Liver (tissue), 3 donors: ENCODE measurements at regions not wholly inside any gene's neighbourhood (a gene's known extent, or its start where the extent isn't known, plus 50 kb on each side); places are given as distances from the start of the nearest gene placed in this dataset.

ENCODE experiments used
- ATF3 ChIP-seq: IDR thresholded peaks from 2 replicates; pipeline ENCODE4 v1.6.1; 2016; ENCODE audit warnings: antibody characterized with exemption
- CTCF ChIP-seq: fragments of 150-350 bp; IDR thresholded peaks from 2 replicates; pipeline ENCODE4 v1.5.1; 2017; ENCODE audit warnings: improper control_type of control experiment, low read depth, low read length; ENCODE audit not compliant: missing input control
- EGR1 ChIP-seq, 2 donors: IDR thresholded peaks; 2 replicates each; pipeline ENCODE4 v1.6.1; 2016 to 2018; ENCODE audit warnings: antibody characterized with exemption in 2 of 2, low read depth in 2 of 2
- FOXA1 ChIP-seq: IDR thresholded peaks from 2 replicates; pipeline ENCODE4 v1.6.1; 2016; ENCODE audit warnings: antibody characterized with exemption
- FOXA2 ChIP-seq: IDR thresholded peaks from 2 replicates; pipeline ENCODE4 v1.6.1; 2016; ENCODE audit warnings: antibody characterized with exemption
- GABPA ChIP-seq, 2 donors: IDR thresholded peaks in 1 of 2; conservative IDR thresholded peaks in 1 of 2; 2 replicates each; pipeline ENCODE4 v1.6.1; 2016; ENCODE audit warnings: antibody characterized with exemption in 2 of 2, mild to moderate bottlenecking in 1 of 2, moderate library complexity in 1 of 2
- MAX ChIP-seq: IDR thresholded peaks from 2 replicates; pipeline ENCODE4 v1.6.1; 2016; ENCODE audit warnings: antibody characterized with exemption
- REST ChIP-seq: IDR thresholded peaks from 2 replicates; pipeline ENCODE4 v1.6.1; 2016; ENCODE audit warnings: antibody characterized with exemption, mild to moderate bottlenecking
- RXRA ChIP-seq, 2 donors: IDR thresholded peaks; 2 replicates each; pipeline ENCODE4 v1.6.1; 2017 to 2018; ENCODE audit warnings: antibody characterized with exemption in 2 of 2, mild to moderate bottlenecking in 1 of 2
- SP1 ChIP-seq: IDR thresholded peaks from 2 replicates; pipeline ENCODE4 v1.6.1; 2018; ENCODE audit warnings: antibody characterized with exemption, mild to moderate bottlenecking
- TAF1 ChIP-seq: conservative IDR thresholded peaks from 2 replicates; pipeline ENCODE4 v1.6.1; 2016; ENCODE audit warnings: antibody characterized with exemption, mild to moderate bottlenecking
- ZBTB33 ChIP-seq: IDR thresholded peaks from 2 replicates; pipeline ENCODE4 v1.6.1; 2016; ENCODE audit warnings: antibody characterized with exemption
- donor health status: healthy.
- donor health status: healthy.

GRCh38 chr6:45757443-45758130 is 258.1 kb downstream of the CLIC5 start:
- TF ChIP-seq CTCF (no peak), SP1 (no peak), REST (no peak), GABPA (IDR thresholded peaks at IDR 0.05 in 1 of 2, conservative IDR thresholded peaks at IDR 0.05 in 1 of 2) (no peak), EGR1 (IDR thresholded peaks at IDR 0.05; ENCODE audit: low read depth in 2 of 2) (no peak), FOXA2 (no peak), ZBTB33 (no peak), MAX (no peak), ATF3 (no peak), RXRA (IDR thresholded peaks at IDR 0.05) (no peak), FOXA1 (no peak), TAF1 (no peak)
